ENCODE measurements at regions not wholly inside any gene's neighbourhood (a gene's known extent, or its start where the extent isn't known, plus 50 kb on each side); places are given as distances from the start of the nearest gene placed in this dataset.
"Not testable (repeated sequence)": the region's sequence is repeated elsewhere in the genome, so short reads cannot be mapped to it uniquely, and the experiment has no call there.

GRCh38 chr10:118901380-118901779, 128.1 kb upstream of the NANOS1 start:
- DNase-seq (ENCODE audit: low spot score): no peak
- H3K4ac ChIP-seq (ENCODE audit: low read length): no peak overlapping the region
- no peak overlapping the region for H4K8ac ChIP-seq (ENCODE audit: low read depth, low read length)
- no peaks in the 10 kb centered on the region for H3K9me3 ChIP-seq (replicated peaks in 1 of 2; ENCODE audit: control insufficient read depth in 2 of 2, insufficient read depth in 1 of 2, low read depth in 1 of 2, low read length in 2 of 2)
- H3K18ac ChIP-seq (ENCODE audit: low read length): no peak overlapping the region
- no peak overlapping the region for H2AK5ac ChIP-seq (ENCODE audit: low read depth, low read length)
- no peak overlapping the region for H2BK120ac ChIP-seq (ENCODE audit: low read depth, low read length)
- no peak overlapping the region for H4K91ac ChIP-seq (ENCODE audit: low read depth, low read length, poor library complexity)
- no peak overlapping the region for H3K14ac ChIP-seq (ENCODE audit: low read length)
- H3K36me3 ChIP-seq (replicated peaks in 1 of 2; ENCODE audit: control insufficient read depth in 2 of 2, insufficient read depth in 2 of 2, low read length in 2 of 2): no peaks in the 10 kb centered on the region
- H3K4me3 ChIP-seq (ENCODE audit: low read length in 2 of 2): no peak overlapping the region
- H2BK12ac ChIP-seq (ENCODE audit: low read length): no peak overlapping the region
- peaks cover 0 to 4% (median 0%) of the 10 kb centered on the region in 3 experiments for H3K27me3 ChIP-seq (ENCODE audit: control insufficient read depth in 3 of 3, insufficient read depth in 3 of 3, low read depth in 1 of 3, low read length in 3 of 3)
- no CpG with 5 or more reads among the region's 4 CpGs for WGBS, 2 donors (ENCODE audit: extremely low coverage in 2 of 2, insufficient read length in 2 of 2, insufficient replicate concordance in 1 of 2)
- no peak overlapping the region for H2AFZ ChIP-seq (ENCODE audit: low read length)
- H3K9ac ChIP-seq (ENCODE audit: low read depth, low read length, poor library complexity): no peak overlapping the region
- H2BK15ac ChIP-seq (ENCODE audit: low read length): no peak overlapping the region
- peaks cover 0 to 9% of the 10 kb centered on the region in 2 donors for H3K4me1 ChIP-seq (ENCODE audit: control insufficient read depth in 2 of 2, insufficient read depth in 1 of 2, low read depth in 1 of 2, low read length in 2 of 2)
- no peak overlapping the region for H2BK5ac ChIP-seq (ENCODE audit: low read length)
- H3K23ac ChIP-seq (ENCODE audit: low read depth, low read length, poor library complexity): no peak overlapping the region
- no peak overlapping the region for H3K4me2 ChIP-seq (ENCODE audit: insufficient read depth, low read length, poor library complexity, severe bottlenecking)
- no peaks in the 10 kb centered on the region for H3K79me1 ChIP-seq (ENCODE audit: low read depth, low read length)
- no peak overlapping the region for H3K27ac ChIP-seq (replicated peaks; ENCODE audit: low read length)

GRCh38 chr10:118901906-118902305, 127.6 kb upstream of the NANOS1 start:
- no peak overlapping the region for H2BK15ac ChIP-seq (ENCODE audit: low read length)
- H3K27me3 ChIP-seq (ENCODE audit: control insufficient read depth in 3 of 3, insufficient read depth in 3 of 3, low read depth in 1 of 3, low read length in 3 of 3): peaks cover 0 to 4% (median 0%) of the 10 kb centered on the region in 3 experiments
- no peak overlapping the region for H4K8ac ChIP-seq (ENCODE audit: low read depth, low read length)
- no peak overlapping the region for H2AFZ ChIP-seq (ENCODE audit: low read length)
- H3K23ac ChIP-seq (ENCODE audit: low read depth, low read length, poor library complexity): no peak overlapping the region
- WGBS, 2 donors (ENCODE audit: extremely low coverage in 2 of 2, insufficient read length in 2 of 2, insufficient replicate concordance in 1 of 2): no CpG with 5 or more reads among the region's 4 CpGs
- no peak overlapping the region for H3K9ac ChIP-seq (ENCODE audit: low read depth, low read length, poor library complexity)
- H3K27ac ChIP-seq (replicated peaks; ENCODE audit: low read length): no peak overlapping the region
- H2BK120ac ChIP-seq (ENCODE audit: low read depth, low read length): no peak overlapping the region
- no peak overlapping the region for H2BK12ac ChIP-seq (ENCODE audit: low read length)
- no peak overlapping the region for H4K91ac ChIP-seq (ENCODE audit: low read depth, low read length, poor library complexity)
- no peak overlapping the region for H3K4me3 ChIP-seq (ENCODE audit: low read length in 2 of 2)
- no peak overlapping the region for H3K14ac ChIP-seq (ENCODE audit: low read length)
- H3K79me1 ChIP-seq (ENCODE audit: low read depth, low read length): no peaks in the 10 kb centered on the region
- no peak overlapping the region for H2BK5ac ChIP-seq (ENCODE audit: low read length)
- no peak for DNase-seq (ENCODE audit: low spot score)
- H3K4me1 ChIP-seq (ENCODE audit: control insufficient read depth in 2 of 2, insufficient read depth in 1 of 2, low read depth in 1 of 2, low read length in 2 of 2): peaks cover 0 to 9% of the 10 kb centered on the region in 2 donors
- no peaks in the 10 kb centered on the region for H3K9me3 ChIP-seq (replicated peaks in 1 of 2; ENCODE audit: control insufficient read depth in 2 of 2, insufficient read depth in 1 of 2, low read depth in 1 of 2, low read length in 2 of 2)
- no peak overlapping the region for H3K4ac ChIP-seq (ENCODE audit: low read length)
- no peak overlapping the region for H3K18ac ChIP-seq (ENCODE audit: low read length)
- H3K36me3 ChIP-seq (replicated peaks in 1 of 2; ENCODE audit: control insufficient read depth in 2 of 2, insufficient read depth in 2 of 2, low read length in 2 of 2): no peaks in the 10 kb centered on the region
- no peak overlapping the region for H2AK5ac ChIP-seq (ENCODE audit: low read depth, low read length)
- no peak overlapping the region for H3K4me2 ChIP-seq (ENCODE audit: insufficient read depth, low read length, poor library complexity, severe bottlenecking)

GRCh38 chr10:118902656-118903055, 126.9 kb upstream of the NANOS1 start:
- not testable (repeated sequence) for H3K14ac ChIP-seq (ENCODE audit: low read length)

GRCh38 chr10:118903251-118903650, 126.3 kb upstream of the NANOS1 start:
- WGBS, 2 donors (ENCODE audit: extremely low coverage in 2 of 2, insufficient read length in 2 of 2, insufficient replicate concordance in 1 of 2): no CpG with 5 or more reads among the region's 4 CpGs
- Histone ChIP-seq H3K14ac (ENCODE audit: low read length) (no peak overlapping the region), H3K23ac (ENCODE audit: low read depth, low read length, poor library complexity) (no peak overlapping the region), H3K4ac (ENCODE audit: low read length) (no peak overlapping the region), H2BK15ac (ENCODE audit: low read length) (peak overlapping the region; percentile 29), H3K27me3 (ENCODE audit: control insufficient read depth in 3 of 3, insufficient read depth in 3 of 3, low read depth in 1 of 3, low read length in 3 of 3) (peaks cover 0 to 4% (median 0%) of the 10 kb centered on the region in 3 experiments), H2AK5ac (ENCODE audit: low read depth, low read length) (no peak overlapping the region), H4K91ac (ENCODE audit: low read depth, low read length, poor library complexity) (no peak overlapping the region), H3K9me3 (replicated peaks in 1 of 2; ENCODE audit: control insufficient read depth in 2 of 2, insufficient read depth in 1 of 2, low read depth in 1 of 2, low read length in 2 of 2) (no peaks in the 10 kb centered on the region), H3K4me3 (ENCODE audit: low read length in 2 of 2) (no peak overlapping the region), H2BK5ac (ENCODE audit: low read length) (no peak overlapping the region), H4K8ac (ENCODE audit: low read depth, low read length) (no peak overlapping the region), H3K18ac (ENCODE audit: low read length) (peak overlapping the region; percentile 9), H2AFZ (ENCODE audit: low read length) (no peak overlapping the region), H3K27ac (replicated peaks; ENCODE audit: low read length) (no peak overlapping the region), H3K4me1 (ENCODE audit: control insufficient read depth in 2 of 2, insufficient read depth in 1 of 2, low read depth in 1 of 2, low read length in 2 of 2) (peaks cover 0 to 9% of the 10 kb centered on the region in 2 donors), H3K9ac (ENCODE audit: low read depth, low read length, poor library complexity) (no peak overlapping the region), H3K36me3 (replicated peaks in 1 of 2; ENCODE audit: control insufficient read depth in 2 of 2, insufficient read depth in 2 of 2, low read length in 2 of 2) (no peaks in the 10 kb centered on the region), H2BK120ac (ENCODE audit: low read depth, low read length) (no peak overlapping the region), H3K4me2 (ENCODE audit: insufficient read depth, low read length, poor library complexity, severe bottlenecking) (no peak overlapping the region), H3K79me1 (ENCODE audit: low read depth, low read length) (no peaks in the 10 kb centered on the region), H2BK12ac (ENCODE audit: low read length) (no peak overlapping the region)
- no peak for DNase-seq (ENCODE audit: low spot score)

More at GRCh38 chr10:118902656-118903055, 126.9 kb upstream of the NANOS1 start:
- H2BK5ac ChIP-seq (ENCODE audit: low read length); H3K4ac ChIP-seq (ENCODE audit: low read length); H2BK12ac ChIP-seq (ENCODE audit: low read length); H3K9me3 ChIP-seq (replicated peaks in 1 of 2; ENCODE audit: control insufficient read depth in 2 of 2, insufficient read depth in 1 of 2, low read depth in 1 of 2, low read length in 2 of 2); H2BK120ac ChIP-seq (ENCODE audit: low read depth, low read length); DNase-seq (ENCODE audit: low spot score); H2AFZ ChIP-seq (ENCODE audit: low read length); H3K27ac ChIP-seq (replicated peaks; ENCODE audit: low read length); H3K36me3 ChIP-seq (replicated peaks in 1 of 2; ENCODE audit: control insufficient read depth in 2 of 2, insufficient read depth in 2 of 2, low read length in 2 of 2); H3K18ac ChIP-seq (ENCODE audit: low read length); H3K4me3 ChIP-seq (ENCODE audit: low read length in 2 of 2); H3K27me3 ChIP-seq (ENCODE audit: control insufficient read depth in 3 of 3, insufficient read depth in 3 of 3, low read depth in 1 of 3, low read length in 3 of 3); H4K8ac ChIP-seq (ENCODE audit: low read depth, low read length); H2AK5ac ChIP-seq (ENCODE audit: low read depth, low read length); H3K4me2 ChIP-seq (ENCODE audit: insufficient read depth, low read length, poor library complexity, severe bottlenecking); H3K23ac ChIP-seq (ENCODE audit: low read depth, low read length, poor library complexity); H4K91ac ChIP-seq (ENCODE audit: low read depth, low read length, poor library complexity); H3K79me1 ChIP-seq (ENCODE audit: low read depth, low read length); H2BK15ac ChIP-seq (ENCODE audit: low read length); H3K4me1 ChIP-seq (ENCODE audit: control insufficient read depth in 2 of 2, insufficient read depth in 1 of 2, low read depth in 1 of 2, low read length in 2 of 2); H3K9ac ChIP-seq (ENCODE audit: low read depth, low read length, poor library complexity): not testable (repeated sequence)
- WGBS, 2 donors (ENCODE audit: extremely low coverage in 2 of 2, insufficient read length in 2 of 2, insufficient replicate concordance in 1 of 2): no CpG with 5 or more reads among the region's 5 CpGs
